RPMI7951 (cell line): ENCODE measurements at regions not wholly inside any gene's neighbourhood (a gene's known extent, or its start where the extent isn't known, plus 50 kb on each side); places are given as distances from the start of the nearest gene placed in this dataset.

Experiments
- DNase-seq: peaks from one replicate; pipeline ENCODE4 v3.0.0-alpha.2; 2012; ENCODE audit warnings: low read depth

- DNase-seq: peak; percentile 16
These were observed 79.6 kb upstream of the IFNG-AS1 start for GRCh38 chr12:67909681-67910080.

- DNase-seq: peak; percentile 83
These were observed 78.6 kb upstream of the IFNG-AS1 start for GRCh38 chr12:67910360-67911274.

- DNase-seq: no peak
These were observed 78.0 kb upstream of the IFNG-AS1 start for GRCh38 chr12:67911275-67911600.

- no peak for DNase-seq
These were observed 77.5 kb upstream of the IFNG-AS1 start for GRCh38 chr12:67911789-67912188.

- DNase-seq: no peak
These were observed 73.9 kb upstream of the IFNG-AS1 start for GRCh38 chr12:67915335-67915851.

GRCh38 chr12:67916266-67916970, 72.8 kb upstream of the IFNG-AS1 start:
- DNase-seq: no peak

- DNase-seq: no peak
These were observed 71.4 kb upstream of the IFNG-AS1 start for GRCh38 chr12:67917811-67918210.

- DNase-seq: no peak
These were observed 70.8 kb upstream of the IFNG-AS1 start for GRCh38 chr12:67918441-67918840.

- peak; percentile 30 for DNase-seq
These were observed 69.8 kb upstream of the IFNG-AS1 start for GRCh38 chr12:67919406-67919805.

GRCh38 chr12:67920413-67920812, 68.8 kb upstream of the IFNG-AS1 start:
- no peak for DNase-seq

- no peak for DNase-seq
These were observed 68.0 kb upstream of the IFNG-AS1 start for GRCh38 chr12:67921286-67921685.

GRCh38 chr12:67922245-67922644, 67.0 kb upstream of the IFNG-AS1 start:
- DNase-seq: no peak

GRCh38 chr12:67925077-67925476, 64.2 kb upstream of the IFNG-AS1 start:
- DNase-seq: peak; percentile 84

GRCh38 chr12:67925552-67925951, 63.7 kb upstream of the IFNG-AS1 start:
- peak; percentile 58 for DNase-seq

- DNase-seq: no peak
These were observed 63.2 kb upstream of the IFNG-AS1 start for GRCh38 chr12:67926063-67926462.

GRCh38 chr12:67927324-67927723, 61.9 kb upstream of the IFNG-AS1 start:
- no peak for DNase-seq

- no peak for DNase-seq
These were observed 61.4 kb upstream of the IFNG-AS1 start for GRCh38 chr12:67927815-67928214.

GRCh38 chr12:67928621-67929383, 60.4 kb upstream of the IFNG-AS1 start:
- no peak for DNase-seq

- no peak for DNase-seq
These were observed 59.9 kb upstream of the IFNG-AS1 start for GRCh38 chr12:67929384-67929772.

GRCh38 chr12:67937822-67938221, 51.4 kb upstream of the IFNG-AS1 start:
- no peak for DNase-seq
